ENCODE measurements at regions not wholly inside any gene's neighbourhood (a gene's known extent, or its start where the extent isn't known, plus 50 kb on each side); places are given as distances from the start of the nearest gene placed in this dataset.
"Not testable (repeated sequence)": the region's sequence is repeated elsewhere in the genome, so short reads cannot be mapped to it uniquely, and the experiment has no call there.

DNA sequence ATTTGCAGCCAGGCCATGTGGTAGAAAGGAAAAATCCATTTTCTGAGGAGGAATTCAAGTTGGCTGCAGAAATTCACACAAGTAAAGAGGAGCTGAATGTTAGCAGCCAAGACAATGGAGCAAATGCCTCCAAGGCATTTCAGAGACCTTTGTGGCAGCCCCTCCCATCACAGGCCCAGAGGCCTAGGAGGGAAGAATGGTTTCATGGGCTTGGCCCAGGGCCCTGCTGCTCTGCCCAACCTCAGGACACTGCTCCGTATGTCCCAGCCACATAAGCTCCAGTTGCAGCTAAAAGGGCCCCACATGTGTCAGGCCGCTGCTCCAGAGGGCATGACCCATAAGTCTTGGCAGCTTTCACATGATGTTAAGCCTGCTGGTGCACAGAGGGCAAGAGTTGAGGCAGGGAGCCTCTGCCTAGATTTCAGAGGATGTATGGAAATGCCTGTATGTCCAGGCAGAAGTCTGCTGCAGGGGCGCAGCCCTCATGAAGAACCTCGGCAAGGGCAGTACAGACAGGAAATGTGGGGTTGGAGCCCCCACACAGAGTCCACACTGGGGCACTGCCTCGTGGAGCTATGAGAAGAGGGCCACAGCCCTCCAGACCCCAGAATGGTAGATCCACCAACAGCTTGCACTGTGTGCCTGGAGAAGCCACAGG, 144.2 kb upstream of the EPB41L4A start:
- DNase-seq (no peak), ATAC-seq (no peak)
- intact Hi-C loops (cut with micrococcal nuclease) = no loop called here

DNA sequence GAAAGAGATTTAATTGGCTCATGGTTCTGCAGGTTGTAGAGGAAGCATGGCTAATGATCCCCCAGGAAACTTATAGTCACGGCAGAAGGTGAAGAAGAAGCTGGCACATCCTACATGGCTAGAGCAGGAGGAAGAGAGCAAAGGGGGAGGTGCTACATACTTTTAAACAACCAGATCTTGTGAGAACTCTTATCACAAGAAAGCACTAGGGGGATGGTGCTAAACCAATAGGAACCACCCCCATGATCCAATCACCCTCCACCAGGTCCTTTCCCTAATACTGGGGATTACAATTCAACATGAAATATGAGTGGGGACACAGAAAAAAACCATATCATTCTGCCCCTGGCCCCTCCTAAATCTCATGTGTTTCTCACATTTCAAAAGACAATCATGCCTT, 147.2 kb upstream of the EPB41L4A start:
- intact Hi-C loops (cut with micrococcal nuclease) = no loop called here
- DNase-seq (no peak), ATAC-seq (no peak)

DNA sequence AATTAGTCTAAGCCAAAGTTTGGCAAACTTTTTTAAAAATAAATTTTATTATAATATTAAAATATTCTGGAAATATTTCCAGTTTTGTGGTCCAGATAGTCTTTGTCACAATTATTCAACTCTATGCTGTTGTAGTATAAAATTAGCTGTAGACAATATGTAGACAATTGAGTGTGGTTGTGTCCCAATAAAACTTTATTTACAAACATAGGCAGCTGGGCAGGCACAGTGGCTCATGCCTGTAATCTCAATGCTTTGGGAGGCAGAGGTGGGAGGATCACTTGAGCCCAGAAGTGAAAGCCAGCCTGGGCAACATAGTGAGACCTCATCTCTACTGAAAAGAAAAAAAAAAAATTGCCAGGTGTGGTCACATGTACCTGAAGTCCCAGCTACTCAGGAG, 150.5 kb upstream of the EPB41L4A start:
- DNase-seq = no peak
- intact Hi-C loops (cut with micrococcal nuclease) = no loop called here
- ATAC-seq = no peak

DNA sequence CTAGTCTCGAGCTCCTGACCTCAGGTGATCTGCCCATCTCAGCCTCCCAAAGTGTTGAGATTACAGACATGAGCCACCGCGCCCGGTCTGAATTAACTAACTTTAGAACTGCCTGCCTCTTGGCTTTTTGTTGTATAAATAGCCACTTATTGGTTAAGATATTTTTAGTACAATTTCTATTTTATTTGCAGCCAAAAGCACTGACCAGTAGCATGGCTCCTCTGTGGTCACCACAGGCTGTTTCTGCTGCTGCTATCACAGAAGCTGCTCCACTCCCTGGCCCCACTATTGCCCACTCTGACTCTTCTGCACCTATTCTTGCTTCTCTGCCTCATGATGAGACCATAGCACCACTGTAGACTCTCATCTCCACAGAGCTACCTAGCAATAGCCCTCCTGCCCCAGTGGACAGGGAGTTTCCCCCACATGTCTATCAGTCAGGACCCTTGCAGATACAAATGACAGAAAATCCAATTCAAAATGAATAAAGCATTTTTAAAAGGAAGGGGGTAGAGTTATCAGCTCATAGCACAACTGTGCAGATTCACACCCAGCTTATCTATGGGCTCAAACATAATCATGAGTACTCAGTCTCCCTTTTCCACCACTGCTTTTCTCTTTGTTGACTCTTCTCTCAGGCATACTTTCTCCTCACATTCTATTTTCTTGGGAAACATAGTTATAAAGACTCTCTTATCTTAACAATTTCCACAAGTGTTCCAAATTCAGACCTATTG, 151.8 kb upstream of the EPB41L4A start:
- DNase-seq = no peak
- intact Hi-C loops (cut with micrococcal nuclease) = no loop called here
- no peak for ATAC-seq

DNA sequence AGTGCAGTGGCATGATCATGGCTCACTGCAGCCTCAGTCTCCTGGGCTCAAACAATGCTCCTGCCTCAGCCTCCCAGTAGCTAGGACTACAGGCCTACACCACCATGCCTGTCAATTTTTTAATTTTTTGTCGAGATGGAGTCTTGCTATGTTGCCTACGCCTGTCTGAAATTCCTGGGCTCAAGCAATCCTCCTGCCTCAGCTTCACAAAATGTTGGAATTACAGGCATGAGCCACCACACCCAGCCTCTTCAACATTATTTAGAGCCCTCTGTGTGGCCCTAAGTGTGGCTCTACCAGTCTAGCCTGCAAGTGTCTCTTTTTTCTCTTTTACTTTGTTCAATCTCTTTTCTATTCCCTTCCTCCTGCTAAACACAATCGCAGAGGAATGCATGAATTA, 154.4 kb upstream of the EPB41L4A start:
- DNase-seq (no peak), ATAC-seq (no peak)
- intact Hi-C loops (cut with micrococcal nuclease) = no loop called here

DNA sequence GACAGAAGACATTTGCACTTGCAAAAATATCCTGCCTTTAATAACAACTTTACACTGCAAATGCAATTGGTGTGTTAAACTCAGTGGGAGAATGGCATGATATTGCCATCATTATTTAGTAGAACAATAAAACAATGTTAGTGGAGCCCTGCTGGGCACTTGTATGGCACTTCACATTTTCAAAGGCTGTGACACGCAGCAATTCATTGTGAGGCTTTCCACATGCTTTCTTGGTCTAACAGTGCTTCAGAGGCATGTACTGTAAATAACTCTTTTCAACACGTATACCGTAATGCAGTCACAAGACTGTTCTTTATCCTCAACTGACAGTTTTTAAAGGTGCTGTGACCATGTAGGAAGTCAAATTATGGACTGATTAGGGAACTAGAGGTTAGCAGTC, 155.5 kb upstream of the EPB41L4A start:
- intact Hi-C loops (cut with micrococcal nuclease) = no loop called here
- no peak for DNase-seq
- ATAC-seq = no peak

DNA sequence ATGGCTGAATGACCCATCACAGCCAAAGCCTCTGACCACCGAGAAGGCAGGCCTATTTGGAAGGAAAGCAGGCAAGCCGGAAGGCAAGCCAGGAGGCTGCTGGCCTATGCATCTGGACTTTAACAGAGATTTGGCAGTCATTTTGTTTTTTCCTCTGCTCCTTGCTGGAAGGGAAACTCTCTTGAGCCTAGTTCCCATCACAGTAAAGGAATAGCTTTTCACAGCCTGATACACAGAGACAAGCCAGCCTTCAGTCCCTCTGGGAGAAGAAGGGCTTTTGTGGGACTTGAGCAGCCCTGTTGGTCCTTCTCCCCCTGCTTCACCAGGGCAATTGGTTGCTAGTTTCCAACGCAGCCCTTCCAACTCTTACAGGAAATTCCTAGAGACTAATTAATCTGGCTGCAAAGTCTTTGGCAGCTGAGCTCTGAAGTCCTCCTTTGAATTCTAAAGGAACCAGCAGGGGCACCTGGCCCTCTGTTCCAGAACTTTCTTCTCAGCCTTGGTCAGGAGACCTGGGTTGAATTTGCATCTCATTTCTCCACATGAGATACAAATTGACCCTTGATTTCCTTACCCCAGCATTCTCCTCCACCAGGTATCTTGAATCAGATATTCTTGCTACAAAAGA, 157.3 kb upstream of the EPB41L4A start:
- intact Hi-C loops (cut with micrococcal nuclease) = no loop called here
- DNase-seq (peak; percentile 44), ATAC-seq (peak; percentile 90)

DNA sequence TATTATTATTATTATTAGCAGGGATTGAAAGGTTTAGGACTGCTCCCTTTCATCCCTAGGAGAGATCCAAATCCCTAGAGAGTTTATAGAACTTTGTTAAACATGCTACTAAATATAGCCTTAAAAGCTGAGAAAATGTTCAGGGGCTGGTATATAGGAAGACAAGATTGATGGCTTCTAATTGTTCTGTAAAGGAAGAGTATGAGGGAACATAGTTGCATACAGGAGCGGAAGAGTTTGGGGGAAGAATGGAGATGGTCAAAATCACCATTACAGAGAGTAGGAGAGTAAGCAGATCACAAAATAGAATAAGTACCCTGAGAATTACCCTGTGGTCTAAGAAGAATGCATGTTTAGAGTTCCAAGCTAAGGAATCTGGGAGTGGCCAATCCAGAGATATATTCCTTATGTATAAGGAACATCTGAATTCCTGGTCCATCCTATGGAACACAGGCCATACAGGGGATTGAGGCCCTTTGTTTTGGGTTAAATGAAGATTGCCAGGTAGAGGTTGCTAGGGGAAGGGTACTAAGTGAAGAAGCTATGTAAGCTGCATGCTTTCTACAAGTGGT, 158.0 kb upstream of the APC start:
- ATAC-seq (no peak), DNase-seq (no peak)
- intact Hi-C loops (cut with micrococcal nuclease) = no loop called here

DNA sequence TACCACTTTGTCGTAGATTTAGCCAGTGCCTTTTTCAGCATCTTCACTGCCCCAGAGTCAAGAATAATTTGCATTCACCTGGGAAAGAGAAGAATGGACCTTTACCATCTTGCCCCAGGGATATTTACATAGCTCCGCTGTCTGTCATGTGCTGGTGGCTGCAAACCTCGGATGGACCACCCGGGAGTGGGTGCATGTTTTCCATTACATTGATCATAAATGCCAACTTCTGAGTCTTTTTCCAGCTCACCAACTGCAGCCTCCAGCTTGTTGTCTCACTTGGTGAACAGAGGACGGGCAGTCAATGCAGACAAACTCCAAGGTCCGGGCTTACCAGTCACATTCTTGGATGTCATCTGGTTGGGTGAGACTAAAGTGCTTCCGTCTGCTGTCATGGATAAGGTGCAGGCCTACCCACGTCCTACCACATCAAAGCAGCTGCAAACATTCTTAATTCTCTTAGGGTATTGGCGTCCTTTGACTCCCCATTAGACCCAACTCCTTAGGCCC, 155.8 kb upstream of the APC start:
- ATAC-seq (no peak), DNase-seq (no peak)
- intact Hi-C loops (cut with micrococcal nuclease) = no loop called here

DNA sequence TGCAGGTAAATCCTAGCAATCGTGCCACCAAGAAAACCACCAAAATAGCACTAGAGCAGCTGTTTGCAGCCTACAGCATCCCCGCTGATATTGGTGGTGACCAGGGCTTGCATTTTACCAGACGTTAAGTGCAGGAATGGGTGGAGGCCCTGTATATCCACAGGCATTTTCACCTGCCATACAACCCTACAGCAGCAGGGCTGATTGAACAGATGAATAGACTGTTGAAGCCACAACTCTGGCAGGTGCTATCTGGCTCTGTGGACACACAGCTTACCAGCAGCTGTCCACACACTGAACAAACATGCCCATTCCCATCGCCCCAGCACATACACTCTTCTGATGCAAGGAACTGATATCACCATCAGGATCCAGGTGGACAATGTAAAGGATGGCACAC, 154.5 kb upstream of the APC start:
- no peak for ATAC-seq
- no peak for DNase-seq
- intact Hi-C loops (cut with micrococcal nuclease) = no loop called here

DNA sequence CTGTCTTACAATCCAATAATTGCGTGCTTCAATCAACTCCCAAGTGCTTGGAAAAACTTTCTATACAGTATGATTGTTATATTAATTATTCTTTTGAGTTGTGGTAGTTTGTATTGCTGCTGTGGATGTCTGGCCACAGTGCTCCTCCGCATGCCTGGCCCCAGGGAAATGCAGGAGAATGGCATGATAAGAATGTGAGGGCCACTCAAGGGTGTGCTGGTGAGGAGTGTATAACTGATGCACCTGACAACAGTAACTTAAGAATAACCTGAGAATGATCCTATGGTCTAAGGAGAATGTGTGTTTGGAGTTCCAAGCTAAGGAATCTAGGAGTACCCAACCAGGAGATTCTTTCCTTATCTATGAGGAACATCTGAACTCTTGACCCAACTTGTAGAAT, 152.9 kb upstream of the APC start:
- intact Hi-C loops (cut with micrococcal nuclease) = no loop called here
- DNase-seq = no peak

DNA sequence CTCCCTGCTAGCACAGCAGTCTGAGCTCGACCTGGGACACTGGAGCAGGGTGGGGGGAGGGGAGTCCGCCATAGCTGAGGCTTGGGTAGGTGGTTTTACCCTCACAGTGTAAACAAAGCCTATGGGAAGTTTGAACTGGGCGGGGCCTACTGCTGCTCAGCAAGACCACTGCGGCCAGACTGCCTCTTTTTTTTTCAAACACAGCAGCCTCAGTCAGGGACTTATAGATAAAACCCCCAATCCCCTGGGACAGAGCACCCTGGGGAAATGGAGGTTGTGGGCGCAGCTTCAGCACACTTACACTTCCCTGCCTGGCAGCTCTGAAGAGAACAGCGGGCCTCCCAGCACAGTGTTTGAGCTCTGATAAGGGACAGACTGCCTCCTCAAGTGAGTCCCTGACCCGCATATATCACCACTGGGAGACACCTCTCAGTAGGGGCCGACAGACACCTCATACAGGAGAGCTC, 151.1 kb upstream of the APC start:
- DNase-seq (no peak), ATAC-seq (no peak)
- intact Hi-C loops (cut with micrococcal nuclease) = no loop called here

More for the DNA sequence above, 152.9 kb upstream of the APC start:
- ATAC-seq = no peak

DNA sequence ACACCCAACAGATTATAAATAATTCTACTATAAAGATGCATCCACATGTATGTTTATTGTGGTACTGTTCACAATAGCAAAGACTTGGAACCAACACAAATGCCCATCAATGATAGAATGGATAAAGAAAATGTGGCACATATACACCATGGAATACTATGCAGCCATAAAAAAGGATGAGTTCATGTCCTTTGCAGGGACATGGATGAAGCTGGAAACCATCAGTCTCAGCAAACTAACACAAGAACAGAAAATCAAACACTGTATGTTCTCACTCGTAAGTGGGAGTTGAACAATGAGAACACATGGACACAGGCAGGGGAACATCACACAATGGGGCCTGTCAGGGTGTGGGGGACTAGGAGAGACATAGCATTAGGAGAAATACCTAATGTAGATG, 146.8 kb upstream of the APC start:
- intact Hi-C loops (cut with micrococcal nuclease); DNase-seq; ATAC-seq: not testable (repeated sequence)

DNA sequence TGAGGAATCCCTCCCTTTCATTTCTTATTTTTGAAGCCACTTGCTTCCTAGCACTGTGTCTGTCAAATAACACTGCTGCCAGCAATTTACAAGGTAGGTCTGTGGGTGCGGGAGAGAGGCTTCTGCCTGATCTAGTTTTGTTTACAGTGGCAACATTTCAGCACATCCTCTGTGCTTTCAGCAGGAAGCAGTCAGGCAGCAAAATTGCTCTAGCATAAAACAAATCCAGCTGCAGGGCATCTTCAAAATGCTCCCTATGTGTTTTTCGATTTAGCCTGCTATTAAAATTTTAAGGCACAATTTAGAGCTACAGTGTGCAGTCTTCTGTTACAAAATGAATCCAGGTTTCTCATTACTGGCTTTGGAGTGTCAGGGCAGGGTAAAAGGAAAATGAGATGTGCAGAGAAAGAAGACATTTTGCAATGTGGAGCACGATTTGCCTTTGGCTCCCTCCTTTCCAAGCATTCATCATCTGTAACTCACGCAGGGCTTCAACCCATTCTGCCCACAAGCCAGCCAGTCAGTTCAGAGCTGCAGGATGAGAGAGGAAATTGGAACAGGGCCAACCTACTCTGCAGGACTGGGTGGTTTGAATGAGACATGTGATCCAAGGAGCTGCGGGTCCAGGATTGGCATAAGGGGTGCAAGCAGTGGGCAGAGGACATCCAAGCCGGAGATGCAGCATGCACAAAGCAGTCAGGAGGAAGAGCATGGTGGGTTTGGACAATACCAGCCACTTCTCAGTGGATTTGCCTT, 143.4 kb upstream of the APC start:
- ATAC-seq (no peak), DNase-seq (no peak)
- intact Hi-C loops (cut with micrococcal nuclease) = no loop called here

DNA sequence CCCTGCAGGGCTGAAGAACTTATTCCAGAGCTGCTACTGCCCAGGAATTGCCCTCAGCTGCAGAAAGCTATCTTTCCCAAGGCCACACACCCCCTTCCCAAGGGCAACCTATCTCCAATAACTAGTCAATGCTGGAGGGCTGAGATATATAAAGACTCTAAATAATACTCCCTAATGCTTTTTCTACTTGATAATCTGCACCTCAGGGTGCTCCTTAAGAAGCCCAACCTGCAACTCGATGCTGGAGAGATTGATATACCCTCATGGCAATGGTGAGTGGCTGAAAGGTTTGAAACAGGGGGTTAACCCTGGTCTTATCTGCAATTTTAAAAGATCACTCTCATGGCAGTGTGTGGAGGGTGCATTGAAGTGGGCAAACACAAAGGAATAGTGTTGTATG, 142.7 kb upstream of the APC start:
- DNase-seq (no peak), ATAC-seq (no peak)
- intact Hi-C loops (cut with micrococcal nuclease) = no loop called here

DNA sequence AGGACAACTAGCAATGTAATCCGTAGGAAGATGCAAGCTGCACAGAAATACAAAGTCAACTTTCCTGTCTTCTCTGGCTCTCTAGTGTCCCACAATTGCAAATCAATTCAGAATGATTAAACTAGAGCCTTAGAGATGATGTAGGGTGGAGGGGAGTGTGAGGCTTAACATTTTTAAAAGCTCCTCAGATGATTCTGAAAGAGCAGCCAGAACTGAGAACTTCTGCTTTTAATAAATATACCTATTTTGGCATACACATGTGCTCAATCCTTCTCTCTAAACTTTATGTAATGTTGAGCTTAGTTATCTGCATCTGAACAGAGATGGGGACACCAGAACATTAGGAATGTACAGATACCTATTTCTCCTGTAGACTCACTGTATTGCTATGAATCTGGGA, 139.9 kb upstream of the APC start:
- intact Hi-C loops (cut with micrococcal nuclease) = no loop called here
- ATAC-seq = no peak
- no peak for DNase-seq

DNA sequence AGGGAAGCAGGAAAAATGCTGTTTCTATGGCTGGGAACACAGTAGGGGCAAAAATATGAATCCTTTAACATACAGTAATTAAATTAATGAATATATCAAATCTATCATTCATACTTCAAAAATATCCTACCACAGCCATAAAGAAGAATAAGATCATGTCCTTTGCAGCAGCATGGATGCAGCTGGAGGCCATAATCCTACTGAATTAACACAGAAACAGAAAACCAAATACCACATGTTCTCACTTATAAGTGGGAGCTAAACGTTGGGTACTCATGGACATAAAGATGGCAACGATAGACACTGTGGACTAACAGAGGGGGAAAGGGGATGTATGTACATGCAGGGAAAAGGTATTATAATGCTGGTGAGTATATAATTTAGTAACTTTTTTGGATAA, 137.2 kb upstream of the APC start:
- intact Hi-C loops (cut with micrococcal nuclease); ATAC-seq; DNase-seq: not testable (repeated sequence)

DNA sequence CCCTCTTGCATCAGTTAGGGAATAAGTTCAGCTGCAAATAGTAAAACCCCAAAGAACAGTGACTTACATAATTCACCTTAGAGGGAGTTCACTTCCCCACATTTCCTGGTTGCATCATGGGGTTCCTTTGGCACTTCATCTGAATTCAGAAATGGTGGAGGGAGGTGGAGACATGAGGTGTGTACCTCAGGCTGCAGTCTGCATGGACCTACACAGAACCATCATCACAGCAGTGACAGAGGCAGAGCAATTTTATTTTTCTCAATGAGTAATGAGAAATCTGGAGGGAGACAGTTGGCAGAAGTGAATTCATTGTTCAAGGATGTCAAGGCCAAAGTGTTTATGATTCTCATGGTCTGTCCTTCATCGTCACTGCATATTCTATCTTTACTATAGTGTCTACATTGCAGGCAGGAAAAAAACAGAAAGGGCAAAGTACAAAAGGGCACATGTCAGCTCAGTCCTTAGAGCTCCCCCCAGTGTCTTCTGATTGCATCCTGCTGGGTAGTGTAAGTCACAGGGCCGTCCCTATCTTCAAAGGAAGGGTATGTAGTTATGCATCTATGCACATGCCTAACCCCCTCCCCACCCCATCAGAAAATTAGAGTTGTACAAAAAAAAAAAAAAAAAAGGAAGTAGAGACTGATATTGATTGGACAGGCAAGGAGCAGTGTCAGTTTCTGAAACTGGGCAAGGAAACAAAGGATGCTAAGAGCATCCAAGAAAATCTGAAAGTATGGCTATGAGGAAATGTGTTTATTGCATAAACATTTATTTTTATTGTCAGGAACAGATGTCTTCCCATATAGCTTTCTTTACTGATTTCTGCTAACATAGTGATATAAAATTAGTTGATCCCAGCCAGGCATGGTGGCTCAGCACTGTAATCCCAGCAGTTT, 132.7 kb upstream of the APC start:
- ATAC-seq = peak; percentile 47
- intact Hi-C loops (cut with micrococcal nuclease) = no loop called here
- no peak for DNase-seq
